GM20000 (cell line): ENCODE measurements at regions not wholly inside any gene's neighbourhood (a gene's known extent, or its start where the extent isn't known, plus 50 kb on each side); places are given as distances from the start of the nearest gene placed in this dataset.

Source experiments
- DNase-seq: peaks from one replicate; pipeline ENCODE4 v3.0.0; 2012; ENCODE audit warnings: low spot score
- TF ChIP-seq, protein P1 (sequence below): IDR thresholded peaks from 2 replicates; pipeline ENCODE4 v1.5.1; 2012; ENCODE audit warnings: mild to moderate bottlenecking, control low read depth; ENCODE audit errors: extremely low read depth, missing control alignments

DNA sequence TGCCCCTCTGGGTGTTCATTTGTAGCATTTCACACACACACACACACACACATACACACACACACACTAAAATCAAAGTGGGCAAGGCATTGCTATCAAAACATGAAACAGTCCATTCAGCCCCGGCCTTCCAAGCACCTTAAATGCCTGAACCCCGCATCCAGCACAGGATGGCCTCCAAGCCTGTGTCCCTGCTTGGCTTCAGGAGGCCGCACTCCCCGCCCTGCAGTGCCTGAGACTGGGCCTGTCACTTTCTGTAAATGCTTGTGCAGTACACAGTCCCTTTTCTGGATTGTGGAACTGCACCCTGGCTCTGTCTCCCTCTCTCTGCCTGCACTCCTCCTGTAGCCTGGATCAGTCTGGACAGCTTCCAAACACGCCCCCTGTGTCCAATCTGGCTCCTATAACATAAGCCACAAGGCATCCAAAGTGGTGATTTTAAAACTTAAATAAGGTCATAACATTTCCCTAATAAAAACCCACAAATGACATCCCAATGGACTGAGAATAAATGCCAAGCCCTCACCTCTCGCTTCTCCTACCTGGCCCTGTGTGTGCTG, 972.2 kb upstream of the TMEM132C start:
- no peak for DNase-seq
- TF ChIP-seq, protein P1, sequence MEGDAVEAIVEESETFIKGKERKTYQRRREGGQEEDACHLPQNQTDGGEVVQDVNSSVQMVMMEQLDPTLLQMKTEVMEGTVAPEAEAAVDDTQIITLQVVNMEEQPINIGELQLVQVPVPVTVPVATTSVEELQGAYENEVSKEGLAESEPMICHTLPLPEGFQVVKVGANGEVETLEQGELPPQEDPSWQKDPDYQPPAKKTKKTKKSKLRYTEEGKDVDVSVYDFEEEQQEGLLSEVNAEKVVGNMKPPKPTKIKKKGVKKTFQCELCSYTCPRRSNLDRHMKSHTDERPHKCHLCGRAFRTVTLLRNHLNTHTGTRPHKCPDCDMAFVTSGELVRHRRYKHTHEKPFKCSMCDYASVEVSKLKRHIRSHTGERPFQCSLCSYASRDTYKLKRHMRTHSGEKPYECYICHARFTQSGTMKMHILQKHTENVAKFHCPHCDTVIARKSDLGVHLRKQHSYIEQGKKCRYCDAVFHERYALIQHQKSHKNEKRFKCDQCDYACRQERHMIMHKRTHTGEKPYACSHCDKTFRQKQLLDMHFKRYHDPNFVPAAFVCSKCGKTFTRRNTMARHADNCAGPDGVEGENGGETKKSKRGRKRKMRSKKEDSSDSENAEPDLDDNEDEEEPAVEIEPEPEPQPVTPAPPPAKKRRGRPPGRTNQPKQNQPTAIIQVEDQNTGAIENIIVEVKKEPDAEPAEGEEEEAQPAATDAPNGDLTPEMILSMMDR, result no peak

DNA sequence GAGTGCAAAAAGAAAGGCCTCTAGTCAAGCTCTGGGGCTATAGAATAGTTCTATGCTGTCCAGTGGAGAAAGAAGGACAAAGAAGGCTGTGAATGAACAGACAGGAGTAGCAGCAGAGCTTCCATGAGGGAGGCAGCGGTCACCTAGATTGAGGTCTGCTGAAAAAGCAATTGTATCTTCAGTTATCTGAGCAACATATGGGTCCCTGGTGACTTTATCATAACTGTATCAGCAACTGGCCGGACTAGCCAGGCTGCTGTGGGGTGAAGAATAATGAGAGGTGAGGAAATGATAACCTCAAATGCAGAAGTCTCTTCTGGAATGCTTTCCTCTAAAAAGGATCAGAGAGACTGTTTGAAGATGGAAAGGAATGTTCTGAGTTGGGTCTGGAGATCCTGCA, 971.3 kb upstream of the TMEM132C start:
- TF ChIP-seq, protein P1, result no peak
- DNase-seq, result no peak

DNA sequence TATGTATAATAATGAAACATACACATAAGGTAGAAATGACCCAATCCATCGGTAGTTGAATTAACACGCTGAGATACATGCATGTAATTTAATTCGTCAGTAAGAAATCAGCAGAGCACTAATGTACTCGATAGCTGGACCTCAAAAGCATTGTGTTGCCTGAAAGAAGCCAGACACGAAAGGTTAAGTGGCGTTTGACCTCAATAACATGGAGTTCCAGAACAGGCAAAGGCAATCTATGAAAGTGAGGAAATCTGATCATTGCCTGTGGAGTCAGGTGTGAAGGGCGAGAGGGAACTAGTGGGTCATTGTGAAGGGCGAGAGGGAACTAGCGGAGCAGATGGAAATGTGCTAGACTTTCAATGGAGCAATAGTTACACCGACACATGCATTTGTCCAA, 970.4 kb upstream of the TMEM132C start:
- TF ChIP-seq, protein P1, result no peak
- no peak for DNase-seq

DNA sequence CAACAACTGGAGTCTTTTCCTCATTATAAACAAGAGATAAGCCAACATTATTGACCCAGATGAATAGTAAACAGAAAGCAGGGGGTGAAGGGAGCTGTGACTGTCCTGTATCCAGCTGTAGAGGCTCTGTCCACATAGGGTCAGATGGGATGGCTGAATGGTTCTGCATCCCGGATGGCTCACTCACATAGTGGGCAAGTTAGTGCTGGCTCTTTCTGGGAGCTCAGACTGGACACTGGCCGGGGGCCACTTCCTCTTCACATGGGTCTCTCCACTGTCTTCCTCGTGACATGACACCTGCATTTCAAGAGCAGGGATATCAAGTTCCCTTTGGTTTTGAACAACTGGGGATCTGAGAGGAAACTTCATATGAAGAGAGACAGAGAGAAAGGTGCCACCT, 969.6 kb upstream of the TMEM132C start:
- TF ChIP-seq, protein P1, result no peak
- no peak for DNase-seq

DNA sequence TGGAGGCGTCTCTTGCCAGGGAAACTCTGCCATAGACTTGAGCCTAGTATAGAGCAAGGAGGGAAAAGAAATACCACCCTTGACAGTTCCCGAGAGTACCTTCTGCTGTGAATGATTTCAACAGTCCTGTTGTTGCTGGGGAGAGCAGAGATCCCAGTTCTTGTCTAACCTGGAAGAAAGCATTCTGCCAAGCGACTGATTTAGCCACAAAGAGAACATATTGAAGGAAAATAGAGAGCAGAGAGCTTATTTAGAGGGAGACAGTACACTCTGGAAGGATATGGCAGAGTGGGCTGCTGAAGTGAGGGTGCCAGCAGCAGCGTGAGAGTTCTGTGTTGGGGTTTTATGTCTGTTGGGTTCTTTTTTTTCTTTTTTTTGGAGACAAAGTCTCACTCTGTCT, 966.9 kb upstream of the TMEM132C start:
- TF ChIP-seq, protein P1, result no peak
- DNase-seq, result no peak

DNA sequence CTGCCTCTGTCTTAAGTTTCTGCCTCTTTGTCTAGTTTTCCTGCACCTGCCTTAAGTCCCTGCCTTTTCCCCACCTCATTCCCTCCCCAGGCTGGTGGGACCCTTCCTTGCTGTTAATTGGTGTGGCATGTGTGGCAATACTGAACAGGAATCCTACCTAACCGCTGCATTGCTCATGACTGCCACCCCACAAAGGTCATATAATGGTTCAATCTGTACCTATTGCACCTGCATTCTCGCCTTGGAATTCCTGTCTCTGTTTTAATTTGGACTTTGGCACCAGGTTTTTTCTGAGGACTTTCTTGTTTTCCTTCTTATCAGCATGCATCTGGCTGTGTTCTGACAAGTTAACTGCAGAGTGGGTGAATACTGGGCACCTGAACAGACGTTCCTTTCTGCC, 966.2 kb upstream of the TMEM132C start:
- DNase-seq, result no peak
- TF ChIP-seq, protein P1, result no peak

DNA sequence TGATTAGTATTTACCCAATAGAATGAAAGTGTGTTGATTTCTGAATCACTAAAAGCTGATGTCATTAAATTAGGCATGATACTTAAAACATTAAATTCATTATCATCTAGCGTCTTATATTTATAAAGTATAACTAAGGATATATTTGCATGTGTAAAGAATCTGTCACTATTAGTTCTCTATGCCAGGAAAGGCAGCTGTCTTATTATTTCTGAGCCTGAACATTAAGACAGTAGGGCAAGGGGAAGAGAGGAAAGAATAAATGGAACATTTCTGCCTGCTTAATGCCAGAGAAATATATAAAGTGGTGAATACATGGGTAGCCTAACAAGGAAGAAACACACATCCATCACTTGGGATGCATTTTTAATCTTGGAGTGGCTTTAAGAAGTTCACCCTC, 965.1 kb upstream of the TMEM132C start:
- no peak for DNase-seq
- TF ChIP-seq, protein P1, result no peak
